ENCODE measurements at regions not wholly inside any gene's neighbourhood (a gene's known extent, or its start where the extent isn't known, plus 50 kb on each side); places are given as distances from the start of the nearest gene placed in this dataset.

DNA sequence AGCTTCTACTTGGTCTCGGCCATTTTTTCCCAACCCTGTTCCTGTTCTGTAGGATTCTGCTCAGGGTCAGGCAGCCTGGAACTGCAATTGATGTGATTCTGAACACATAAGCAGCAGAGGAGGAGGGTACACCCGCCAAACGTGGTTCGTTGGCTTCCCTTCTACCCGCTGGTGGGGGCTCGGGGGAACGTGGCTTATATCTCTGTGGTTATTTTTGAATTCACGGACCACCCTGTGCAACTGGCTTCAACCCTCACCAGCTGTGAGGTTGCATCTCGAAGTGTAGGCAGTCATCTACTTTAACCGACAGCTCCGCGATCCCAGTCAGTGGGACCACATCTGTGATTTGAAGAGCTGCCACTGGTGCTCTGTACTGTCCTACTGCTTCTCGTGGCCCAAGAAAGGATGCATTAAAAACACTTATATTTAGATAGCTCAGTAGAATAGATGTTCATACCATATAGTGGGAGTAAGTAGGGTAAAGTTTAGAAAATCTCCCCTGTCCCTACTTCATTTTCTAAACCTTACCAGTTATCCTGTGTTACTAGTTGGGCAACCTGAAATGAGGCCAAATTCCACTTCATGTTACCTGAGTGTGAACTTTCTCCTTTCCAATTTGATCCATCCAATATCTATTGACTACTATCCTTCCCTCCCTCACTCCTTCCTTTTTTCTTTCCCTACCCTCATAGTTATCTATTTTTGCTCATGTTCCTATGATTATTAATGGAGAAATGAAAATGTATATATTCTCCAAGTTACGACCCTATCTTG, 80.4 kb upstream of the BCOR start:
- Histone ChIP-seq H3K27ac (ENCODE audit: low read depth, low read length) (no peak overlapping the region), H4K20me1 (ENCODE audit: low read depth, low read length) (no peaks in the 10 kb centered on the region), H3K79me2 (ENCODE audit: insufficient read depth, low read length) (no peaks in the 10 kb centered on the region), H3K9me3 (ENCODE audit: insufficient read depth, low read length) (no peaks in the 10 kb centered on the region), H3K9ac (ENCODE audit: low read length) (no peak overlapping the region), H3K9me2 (replicated peaks; ENCODE audit: insufficient read depth, low read length) (no peaks in the 10 kb centered on the region), H3K36me3 (ENCODE audit: low read length) (no peaks in the 10 kb centered on the region), H2AFZ (ENCODE audit: low read depth, low read length, severe bottlenecking) (no peak overlapping the region), H3F3A (ENCODE audit: insufficient read depth) (peaks cover 22% of the 10 kb centered on the region), H3K4me3 (ENCODE audit: insufficient read depth, low read length, poor library complexity, severe bottlenecking) (no peak overlapping the region), H3K4me2 (ENCODE audit: low read depth, low read length, poor library complexity, severe bottlenecking) (no peak overlapping the region), H3K27me3 (ENCODE audit: low read length) (no peaks in the 10 kb centered on the region)
- TF ChIP-seq CTCF (IDR thresholded peaks at IDR 0.05; ENCODE audit: insufficient read depth, low read length, poor library complexity, severe bottlenecking) = no peak
- no peak for TF ChIP-seq EZH2phosphoT487 (conservative IDR thresholded peaks at IDR 0.05; ENCODE audit: low read length)

GRCh38 chrX:40177489-40177888, 79.7 kb upstream of the BCOR start:
- Histone ChIP-seq H3K4me3 (ENCODE audit: insufficient read depth, low read length, poor library complexity, severe bottlenecking) (peak overlapping the region; percentile 58), H3K4me2 (ENCODE audit: low read depth, low read length, poor library complexity, severe bottlenecking) (peak overlapping the region; percentile 83)

GRCh38 chrX:40177117-40177430, 79.3 kb upstream of the BCOR start:
- no peaks in the 10 kb centered on the region for H3K36me3 ChIP-seq (ENCODE audit: low read length)
- no peaks in the 10 kb centered on the region for H3K9me3 ChIP-seq (ENCODE audit: insufficient read depth, low read length)
- H3K4me3 ChIP-seq (ENCODE audit: insufficient read depth, low read length, poor library complexity, severe bottlenecking) = peak overlapping the region; percentile 58
- no peaks in the 10 kb centered on the region for H3K9me2 ChIP-seq (replicated peaks; ENCODE audit: insufficient read depth, low read length)
- peak overlapping the region; percentile 83 for H3K4me2 ChIP-seq (ENCODE audit: low read depth, low read length, poor library complexity, severe bottlenecking)
- no peaks in the 10 kb centered on the region for H3K27me3 ChIP-seq (ENCODE audit: low read length)
- peak overlapping the region; percentile 86 for H3K9ac ChIP-seq (ENCODE audit: low read length)
- peaks cover 22% of the 10 kb centered on the region for H3F3A ChIP-seq (ENCODE audit: insufficient read depth)
- H3K79me2 ChIP-seq (ENCODE audit: insufficient read depth, low read length) = no peaks in the 10 kb centered on the region
- H3K27ac ChIP-seq (ENCODE audit: low read depth, low read length) = peak overlapping the region; percentile 91
- TF ChIP-seq EZH2phosphoT487 (conservative IDR thresholded peaks at IDR 0.05; ENCODE audit: low read length) (no peak), CTCF (IDR thresholded peaks at IDR 0.05; ENCODE audit: insufficient read depth, low read length, poor library complexity, severe bottlenecking) (no peak)
- no peak overlapping the region for H2AFZ ChIP-seq (ENCODE audit: low read depth, low read length, severe bottlenecking)
- no peaks in the 10 kb centered on the region for H4K20me1 ChIP-seq (ENCODE audit: low read depth, low read length)

More at GRCh38 chrX:40177489-40177888, 79.7 kb upstream of the BCOR start:
- no peaks in the 10 kb centered on the region for H3K9me2 ChIP-seq (replicated peaks; ENCODE audit: insufficient read depth, low read length)
- H3K27ac ChIP-seq (ENCODE audit: low read depth, low read length) = peak overlapping the region; percentile 91
- H4K20me1 ChIP-seq (ENCODE audit: low read depth, low read length) = no peaks in the 10 kb centered on the region
- no peaks in the 10 kb centered on the region for H3K9me3 ChIP-seq (ENCODE audit: insufficient read depth, low read length)
- TF ChIP-seq CTCF (IDR thresholded peaks at IDR 0.05; ENCODE audit: insufficient read depth, low read length, poor library complexity, severe bottlenecking) (no peak), EZH2phosphoT487 (conservative IDR thresholded peaks at IDR 0.05; ENCODE audit: low read length) (no peak)
- peak overlapping the region; percentile 86 for H3K9ac ChIP-seq (ENCODE audit: low read length)
- H3K36me3 ChIP-seq (ENCODE audit: low read length) = no peaks in the 10 kb centered on the region
- peaks cover 22% of the 10 kb centered on the region for H3F3A ChIP-seq (ENCODE audit: insufficient read depth)
- no peaks in the 10 kb centered on the region for H3K79me2 ChIP-seq (ENCODE audit: insufficient read depth, low read length)
- H3K27me3 ChIP-seq (ENCODE audit: low read length) = no peaks in the 10 kb centered on the region
- no peak overlapping the region for H2AFZ ChIP-seq (ENCODE audit: low read depth, low read length, severe bottlenecking)

Data from SU-DHL-6 (cell line).